SU-DHL-6 (cell line): ENCODE measurements at regions not wholly inside any gene's neighbourhood (a gene's known extent, or its start where the extent isn't known, plus 50 kb on each side); places are given as distances from the start of the nearest gene placed in this dataset.

Experiments used
- EZH2phosphoT487 ChIP-seq: fragments of 200-600 bp; sonication (generic), shearing (Covaris generic); conservative IDR thresholded peaks from 2 replicates; pipeline ENCODE4 v1.6.1; 2018; ENCODE audit warnings: mild to moderate bottlenecking, antibody characterized with exemption, low read length, moderate library complexity, mixed read lengths
- TF ChIP-seq, protein P1 (sequence below): fragments of 200-600 bp; sonication (generic); IDR thresholded peaks from one replicate; pipeline ENCODE4 v1.5.1; 2017; ENCODE audit warnings: antibody characterized with exemption, mild to moderate bottlenecking, low read length, moderate library complexity; ENCODE audit not compliant: insufficient read depth, poor library complexity, severe bottlenecking

DNA sequence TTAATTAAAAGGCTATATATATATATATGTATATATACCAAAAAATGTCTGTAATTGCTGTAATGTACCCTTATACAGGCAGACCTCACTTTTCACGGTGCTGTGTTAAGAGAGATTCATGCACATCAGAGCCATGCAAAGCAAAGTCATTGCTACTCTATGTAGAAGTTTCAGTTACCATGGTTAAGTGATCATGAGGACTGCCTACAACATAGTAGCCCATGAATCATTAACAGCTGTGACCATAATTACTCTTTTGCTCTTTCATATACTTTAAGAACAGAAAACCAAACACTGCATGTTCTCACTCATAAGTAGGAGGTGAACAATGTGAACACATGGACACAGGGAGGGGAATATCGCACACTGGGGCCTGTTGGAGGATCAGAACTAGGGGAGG, 225.3 kb upstream of the EPHA3 start:
- TF ChIP-seq, protein P1, sequence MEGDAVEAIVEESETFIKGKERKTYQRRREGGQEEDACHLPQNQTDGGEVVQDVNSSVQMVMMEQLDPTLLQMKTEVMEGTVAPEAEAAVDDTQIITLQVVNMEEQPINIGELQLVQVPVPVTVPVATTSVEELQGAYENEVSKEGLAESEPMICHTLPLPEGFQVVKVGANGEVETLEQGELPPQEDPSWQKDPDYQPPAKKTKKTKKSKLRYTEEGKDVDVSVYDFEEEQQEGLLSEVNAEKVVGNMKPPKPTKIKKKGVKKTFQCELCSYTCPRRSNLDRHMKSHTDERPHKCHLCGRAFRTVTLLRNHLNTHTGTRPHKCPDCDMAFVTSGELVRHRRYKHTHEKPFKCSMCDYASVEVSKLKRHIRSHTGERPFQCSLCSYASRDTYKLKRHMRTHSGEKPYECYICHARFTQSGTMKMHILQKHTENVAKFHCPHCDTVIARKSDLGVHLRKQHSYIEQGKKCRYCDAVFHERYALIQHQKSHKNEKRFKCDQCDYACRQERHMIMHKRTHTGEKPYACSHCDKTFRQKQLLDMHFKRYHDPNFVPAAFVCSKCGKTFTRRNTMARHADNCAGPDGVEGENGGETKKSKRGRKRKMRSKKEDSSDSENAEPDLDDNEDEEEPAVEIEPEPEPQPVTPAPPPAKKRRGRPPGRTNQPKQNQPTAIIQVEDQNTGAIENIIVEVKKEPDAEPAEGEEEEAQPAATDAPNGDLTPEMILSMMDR: no peak
- no peak for TF ChIP-seq EZH2phosphoT487
